SK-N-SH (cell line): ENCODE measurements at regions not wholly inside any gene's neighbourhood (a gene's known extent, or its start where the extent isn't known, plus 50 kb on each side); places are given as distances from the start of the nearest gene placed in this dataset.

Experiments
- CTCF ChIA-PET: fragments of 300-600, 350-600 bp; formaldehyde crosslinking; extraction: SDS; loops from one replicate; lab custom pipeline; 2021; lab: Yijun Ruan, JAX
- POLR2A ChIA-PET: fragments of 350-600 bp; sonication (Branson Sonifier 250); formaldehyde crosslinking; extraction: SDS; loops from one replicate; lab custom pipeline; 2020; ENCODE audit warnings: antibody characterized with exemption, inconsistent platforms; lab: Yijun Ruan, JAX
- DNase-seq: peaks from one replicate; pipeline ENCODE4 v3.0.0; 2012
- H2AFZ ChIP-seq: fragments of 200-600 bp; sonication (generic); 2 replicates; pipeline ENCODE4 v1.8.1; 2016; ENCODE audit warnings: antibody characterized with exemption, mild to moderate bottlenecking, low read depth
- H3F3A ChIP-seq: fragments of 200-600 bp; sonication (generic); replicated peaks from 2 replicates; pipeline ENCODE3; 2016; ENCODE audit warnings: antibody characterized with exemption, mild to moderate bottlenecking; ENCODE audit not compliant: insufficient read depth
- H3K27ac ChIP-seq, 2 experiments: fragments of 200-500 bp in 1 of 2; fragments of 200-600 bp in 1 of 2; sonication (Bioruptor generic) in 1 of 2; sonication (generic), shearing (Covaris generic) in 1 of 2; 2 replicates each; pipeline versions ENCODE4 v1.5.1 to v1.6.1; 2014 to 2016; ENCODE audit warnings: low read depth in 2 of 2, inconsistent platforms in 1 of 2, low read length in 1 of 2, mild to moderate bottlenecking in 1 of 2, mixed read lengths in 1 of 2
- H3K27me3 ChIP-seq: fragments of 200-600 bp; sonication (generic), shearing (Covaris generic); 2 replicates; pipeline ENCODE4 v1.6.1; 2016; ENCODE audit warnings: mixed run types; ENCODE audit not compliant: insufficient read depth
- H3K36me3 ChIP-seq, 2 experiments: fragments of 200-500 bp in 1 of 2; fragments of 200-600 bp in 1 of 2; sonication (Bioruptor generic) in 1 of 2; sonication (generic) in 1 of 2; replicated peaks in 1 of 2; 2 replicates each; pipeline versions ENCODE3 to v1.5.1; 2014 to 2016; ENCODE audit warnings: low read length in 1 of 2, mild to moderate bottlenecking in 1 of 2; ENCODE audit not compliant: insufficient read depth in 2 of 2, control insufficient read depth in 1 of 2
- H3K4me1 ChIP-seq, 2 experiments: fragments of 200-500 bp in 1 of 2; fragments of 200-600 bp in 1 of 2; sonication (Bioruptor generic) in 1 of 2; sonication (generic), shearing (Covaris generic) in 1 of 2; 2 replicates each; pipeline versions ENCODE4 v1.5.1 to v1.6.1; 2014 to 2016; ENCODE audit warnings: low read depth in 1 of 2, low read length in 1 of 2, mixed run types in 1 of 2; ENCODE audit not compliant: insufficient read depth in 2 of 2, control insufficient read depth in 1 of 2
- H3K4me2 ChIP-seq: fragments of 200-600 bp; sonication (generic), shearing (Covaris generic); 2 replicates; pipeline ENCODE4 v1.6.1; 2017; ENCODE audit warnings: mixed run types
- H3K4me3 ChIP-seq, 2 experiments: fragments of 200-500 bp in 1 of 2; fragments of 200-600 bp in 1 of 2; sonication (Bioruptor generic) in 1 of 2; sonication (generic), shearing (Covaris generic) in 1 of 2; 2 replicates each; pipeline versions ENCODE4 v1.5.1 to v1.8.1; 2014 to 2016; ENCODE audit warnings: low read depth in 2 of 2, inconsistent platforms in 1 of 2, low read length in 1 of 2, mild to moderate bottlenecking in 1 of 2, mixed read lengths in 1 of 2, moderate library complexity in 1 of 2
- H3K79me2 ChIP-seq: fragments of 200-600 bp; sonication (generic); 2 replicates; pipeline ENCODE4 v1.8.1; 2017; ENCODE audit warnings: mild to moderate bottlenecking; ENCODE audit not compliant: insufficient read depth
- H3K9ac ChIP-seq: fragments of 200-600 bp; sonication (generic); 2 replicates; pipeline ENCODE4 v1.6.1; 2017; ENCODE audit warnings: mixed run types
- H3K9me2 ChIP-seq: fragments of 200-600 bp; sonication (generic); 2 replicates; pipeline ENCODE4 v1.6.1; 2017; ENCODE audit warnings: mixed run types
- H3K9me3 ChIP-seq: fragments of 200-600 bp; sonication (generic); 2 replicates; pipeline ENCODE4 v1.6.1; 2017; ENCODE audit warnings: mixed run types, mild to moderate bottlenecking, moderate library complexity
- H4K20me1 ChIP-seq: fragments of 200-600 bp; sonication (generic); 2 replicates; pipeline ENCODE4 v1.6.1; 2017; ENCODE audit warnings: mild to moderate bottlenecking, mixed run types; ENCODE audit not compliant: insufficient read depth
- CTCF ChIP-seq: fragments of 200-600 bp; sonication (generic); IDR thresholded peaks from 2 replicates; pipeline ENCODE4 v1.6.1; 2017; ENCODE audit warnings: antibody characterized with exemption, mild to moderate bottlenecking, moderate library complexity
- ELF1 ChIP-seq: IDR thresholded peaks from 2 replicates; pipeline ENCODE4 v1.4.0; 2012
- FOSL2 ChIP-seq: IDR thresholded peaks from 2 replicates; pipeline ENCODE4 v1.4.0; 2012; ENCODE audit warnings: low read depth, mild to moderate bottlenecking, moderate library complexity, borderline replicate concordance
- FOXM1 ChIP-seq: IDR thresholded peaks from 2 replicates; pipeline ENCODE4 v1.4.0; 2012; ENCODE audit warnings: low read depth, mild to moderate bottlenecking
- GATA2 ChIP-seq: sonication (generic); formaldehyde crosslinking; IDR thresholded peaks from 2 replicates; pipeline ENCODE4 v1.5.0; 2020; ENCODE audit warnings: mild to moderate bottlenecking, missing genetic modification reagents
- IRF3 ChIP-seq: fragments of 150-350 bp; IDR thresholded peaks from 2 replicates; pipeline ENCODE4 v1.6.1; 2016; ENCODE audit warnings: mild to moderate bottlenecking, low read depth, low read length
- MAX ChIP-seq: IDR thresholded peaks from 2 replicates; pipeline ENCODE4 v1.4.0; 2012; ENCODE audit warnings: low read depth
- MXI1 ChIP-seq: IDR thresholded peaks from 2 replicates; pipeline ENCODE4 v1.6.1; 2012; ENCODE audit warnings: mild to moderate bottlenecking, low read depth, low read length, improper control_type of control experiment
- NRF1 ChIP-seq: IDR thresholded peaks from 2 replicates; pipeline ENCODE4 v1.6.1; 2012; ENCODE audit warnings: low read depth, mild to moderate bottlenecking, low read length
- POLR2AphosphoS5 ChIP-seq: IDR thresholded peaks from 2 replicates; pipeline ENCODE4 v1.6.1; 2012; ENCODE audit warnings: low read depth, low read length
- RAD21 ChIP-seq: IDR thresholded peaks from 2 replicates; pipeline ENCODE4 v1.6.1; 2012; ENCODE audit warnings: mild to moderate bottlenecking, low read length
- RFX5 ChIP-seq: IDR thresholded peaks from 2 replicates; pipeline ENCODE4 v1.6.1; 2012; ENCODE audit warnings: mild to moderate bottlenecking, improper control_type of control experiment, low read length
- SIN3A ChIP-seq: IDR thresholded peaks from 2 replicates; pipeline ENCODE4 v1.6.1; 2012; ENCODE audit warnings: low read depth, mild to moderate bottlenecking, low read length, moderate library complexity, borderline replicate concordance
- TCF12 ChIP-seq: IDR thresholded peaks from 2 replicates; pipeline ENCODE4 v1.4.0; 2012
- TEAD4 ChIP-seq: IDR thresholded peaks from 2 replicates; pipeline ENCODE4 v1.4.0; 2012; ENCODE audit warnings: mild to moderate bottlenecking, borderline replicate concordance; ENCODE audit not compliant: insufficient read depth
- USF1 ChIP-seq: IDR thresholded peaks from 2 replicates; pipeline ENCODE4 v1.4.0; 2012; ENCODE audit warnings: low read depth, borderline replicate concordance
- YY1 ChIP-seq: IDR thresholded peaks from 2 replicates; pipeline ENCODE4 v1.4.0; 2012; ENCODE audit warnings: low read depth, mild to moderate bottlenecking
- WGBS: methylation state at CpG from one replicate; pipeline ENCODE4 v1.1.6; 2017; ENCODE audit warnings: low lambda C conversion rate; 5-methylcytosine and 5-hydroxymethylcytosine counted together
- TF ChIP-seq, protein P1 (sequence below): IDR thresholded peaks from 2 replicates; pipeline ENCODE4 v1.4.0; 2012; ENCODE audit warnings: low read depth, borderline replicate concordance
- TF ChIP-seq, protein P2 (sequence below): fragments of 150-350 bp; IDR thresholded peaks from 2 replicates; pipeline ENCODE4 v1.6.1; 2017; ENCODE audit warnings: antibody characterized with exemption, low read length, low read depth, borderline replicate concordance
- TF ChIP-seq, protein P3 (sequence below): IDR thresholded peaks from 2 replicates; pipeline ENCODE4; 2012

GRCh38 chr2:120550893-120551446 lies 184.7 kb upstream of the GLI2 start:
- Histone ChIP-seq H3K4me1 (no peaks in the 10 kb centered on the region; a peak in 1 of 4 replicates), H3K9me3 (no peaks in the 10 kb centered on the region), H2AFZ (no peak overlapping the region), H3K79me2 (no peaks in the 10 kb centered on the region), H3K9me2 (no peaks in the 10 kb centered on the region), H4K20me1 (no peaks in the 10 kb centered on the region), H3K27ac (no peak overlapping the region), H3F3A (no peaks in the 10 kb centered on the region), H3K4me3 (no peak overlapping the region), H3K4me2 (no peak overlapping the region), H3K27me3 (peaks cover 6% of the 10 kb centered on the region; the same call in 1 of the 2 replicates), H3K9ac (no peak overlapping the region), H3K36me3 (no peaks in the 10 kb centered on the region)
- no peak for TF ChIP-seq ELF1
- no peak for TF ChIP-seq YY1
- no peak for TF ChIP-seq SIN3A
- no peak for TF ChIP-seq MXI1
- TF ChIP-seq FOSL2 = no peak
- TF ChIP-seq, protein P1, sequence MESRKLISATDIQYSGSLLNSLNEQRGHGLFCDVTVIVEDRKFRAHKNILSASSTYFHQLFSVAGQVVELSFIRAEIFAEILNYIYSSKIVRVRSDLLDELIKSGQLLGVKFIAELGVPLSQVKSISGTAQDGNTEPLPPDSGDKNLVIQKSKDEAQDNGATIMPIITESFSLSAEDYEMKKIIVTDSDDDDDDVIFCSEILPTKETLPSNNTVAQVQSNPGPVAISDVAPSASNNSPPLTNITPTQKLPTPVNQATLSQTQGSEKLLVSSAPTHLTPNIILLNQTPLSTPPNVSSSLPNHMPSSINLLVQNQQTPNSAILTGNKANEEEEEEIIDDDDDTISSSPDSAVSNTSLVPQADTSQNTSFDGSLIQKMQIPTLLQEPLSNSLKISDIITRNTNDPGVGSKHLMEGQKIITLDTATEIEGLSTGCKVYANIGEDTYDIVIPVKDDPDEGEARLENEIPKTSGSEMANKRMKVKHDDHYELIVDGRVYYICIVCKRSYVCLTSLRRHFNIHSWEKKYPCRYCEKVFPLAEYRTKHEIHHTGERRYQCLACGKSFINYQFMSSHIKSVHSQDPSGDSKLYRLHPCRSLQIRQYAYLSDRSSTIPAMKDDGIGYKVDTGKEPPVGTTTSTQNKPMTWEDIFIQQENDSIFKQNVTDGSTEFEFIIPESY = no peak
- no peak for TF ChIP-seq NRF1
- TF ChIP-seq, protein P2, sequence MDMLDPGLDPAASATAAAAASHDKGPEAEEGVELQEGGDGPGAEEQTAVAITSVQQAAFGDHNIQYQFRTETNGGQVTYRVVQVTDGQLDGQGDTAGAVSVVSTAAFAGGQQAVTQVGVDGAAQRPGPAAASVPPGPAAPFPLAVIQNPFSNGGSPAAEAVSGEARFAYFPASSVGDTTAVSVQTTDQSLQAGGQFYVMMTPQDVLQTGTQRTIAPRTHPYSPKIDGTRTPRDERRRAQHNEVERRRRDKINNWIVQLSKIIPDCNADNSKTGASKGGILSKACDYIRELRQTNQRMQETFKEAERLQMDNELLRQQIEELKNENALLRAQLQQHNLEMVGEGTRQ = no peak
- TF ChIP-seq, protein P3, sequence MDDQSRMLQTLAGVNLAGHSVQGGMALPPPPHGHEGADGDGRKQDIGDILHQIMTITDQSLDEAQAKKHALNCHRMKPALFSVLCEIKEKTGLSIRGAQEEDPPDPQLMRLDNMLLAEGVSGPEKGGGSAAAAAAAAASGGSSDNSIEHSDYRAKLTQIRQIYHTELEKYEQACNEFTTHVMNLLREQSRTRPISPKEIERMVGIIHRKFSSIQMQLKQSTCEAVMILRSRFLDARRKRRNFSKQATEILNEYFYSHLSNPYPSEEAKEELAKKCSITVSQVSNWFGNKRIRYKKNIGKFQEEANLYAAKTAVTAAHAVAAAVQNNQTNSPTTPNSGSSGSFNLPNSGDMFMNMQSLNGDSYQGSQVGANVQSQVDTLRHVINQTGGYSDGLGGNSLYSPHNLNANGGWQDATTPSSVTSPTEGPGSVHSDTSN = no peak
- no peak for TF ChIP-seq MAX
- TF ChIP-seq TEAD4 = no peak
- no peak for TF ChIP-seq TCF12
- no peak for TF ChIP-seq CTCF
- no peak for TF ChIP-seq FOXM1
- no peak for TF ChIP-seq RFX5
- TF ChIP-seq RAD21 = no peak
- TF ChIP-seq GATA2 (CRISPR knock-in tag) = no peak
- TF ChIP-seq USF1 = no peak
- TF ChIP-seq IRF3 = no peak
- TF ChIP-seq POLR2AphosphoS5 = no peak
- DNase-seq = no peak
- 4% methylated on average over 2 of the region's 2 CpGs for WGBS
- ChIA-PET POLR2A (no interaction called here), CTCF (interaction anchor here (1.0 kb wide), 1 partner anchor 30 kb away, joined by 4 read pairs; no protein-coding TSS in a partner anchor)
